HG03135 (cell line): ENCODE measurements at regions not wholly inside any gene's neighbourhood (a gene's known extent, or its start where the extent isn't known, plus 50 kb on each side); places are given as distances from the start of the nearest gene placed in this dataset.
"Not testable (repeated sequence)": the region's sequence is repeated elsewhere in the genome, so short reads cannot be mapped to it uniquely, and the experiment has no call there.

Experiments used
- ATAC-seq: cut with Tn5 transposase; IDR thresholded peaks from one replicate; pipeline ENCODE4 v1.9.1; 2021; ENCODE audit warnings: mild to moderate bottlenecking, moderate library complexity; ENCODE audit not compliant: unreplicated experiment

GRCh38 chr1:178606839-178607238 is 93.9 kb downstream of the TEX35 start:
- ATAC-seq: no peak

GRCh38 chr1:178607718-178608408 is 95.0 kb downstream of the TEX35 start:
- ATAC-seq: peak; percentile 42

GRCh38 chr1:178609015-178609414 is 96.1 kb downstream of the TEX35 start:
- ATAC-seq: no peak

GRCh38 chr1:178610690-178611410 is 97.9 kb downstream of the TEX35 start:
- not testable (repeated sequence) for ATAC-seq

- no peak for ATAC-seq
These were observed 99.4 kb downstream of the TEX35 start for GRCh38 chr1:178612261-178612660.

GRCh38 chr1:178613271-178613945 is 100.5 kb downstream of the TEX35 start:
- ATAC-seq: no peak

- no peak for ATAC-seq
These were observed 101.4 kb downstream of the TEX35 start for GRCh38 chr1:178614286-178614685.

GRCh38 chr1:178619042-178619927 is 105.8 kb upstream of the RALGPS2 start:
- no peak for ATAC-seq

GRCh38 chr1:178620584-178621475 is 104.2 kb upstream of the RALGPS2 start:
- ATAC-seq: no peak

- ATAC-seq: no peak
These were observed 103.2 kb upstream of the RALGPS2 start for GRCh38 chr1:178621822-178622221.

- ATAC-seq: no peak
These were observed 99.3 kb upstream of the RALGPS2 start for GRCh38 chr1:178625695-178626094.

- ATAC-seq: no peak
These were observed 98.0 kb upstream of the RALGPS2 start for GRCh38 chr1:178627037-178627436.

GRCh38 chr1:178628637-178629251 is 96.3 kb upstream of the RALGPS2 start:
- ATAC-seq: no peak

- ATAC-seq: no peak
These were observed 95.5 kb upstream of the RALGPS2 start for GRCh38 chr1:178629252-178630154.

- ATAC-seq: no peak
These were observed 94.6 kb upstream of the RALGPS2 start for GRCh38 chr1:178630417-178630816.

GRCh38 chr1:178632653-178633052 is 92.4 kb upstream of the RALGPS2 start:
- no peak for ATAC-seq

GRCh38 chr1:178633056-178633455 is 92.0 kb upstream of the RALGPS2 start:
- no peak for ATAC-seq

- ATAC-seq: no peak
These were observed 90.6 kb upstream of the RALGPS2 start for GRCh38 chr1:178634445-178634844.
